HEK293T (cell line): ENCODE measurements at regions not wholly inside any gene's neighbourhood (a gene's known extent, or its start where the extent isn't known, plus 50 kb on each side); places are given as distances from the start of the nearest gene placed in this dataset.

Experiments used
- CTCF ChIA-PET: fragments of 350-600 bp; formaldehyde crosslinking; extraction: SDS; loops from one replicate; lab custom pipeline; 2021; ENCODE audit warnings: antibody characterized with exemption, inconsistent platforms; lab: Yijun Ruan, JAX
- POLR2A ChIA-PET: fragments of 350-600 bp; formaldehyde crosslinking; extraction: SDS; loops from one replicate; lab custom pipeline; 2020; ENCODE audit warnings: antibody characterized with exemption, inconsistent platforms; lab: Yijun Ruan, JAX
- DNase-seq: peaks from one replicate; pipeline ENCODE4 v3.0.0; 2012; ENCODE audit warnings: mixed read lengths; ENCODE audit errors: extremely low spot score
- ARNT ChIP-seq: fragments of 450-650 bp; IDR thresholded peaks from 2 replicates; pipeline ENCODE4 v1.6.1; 2017; ENCODE audit warnings: mild to moderate bottlenecking
- BHLHE40 ChIP-seq: fragments of 450-650 bp; IDR thresholded peaks from 2 replicates; pipeline ENCODE4 v1.6.1; 2016; ENCODE audit warnings: mild to moderate bottlenecking, moderate library complexity, borderline replicate concordance
- CTBP1 ChIP-seq: fragments of 450-650 bp; IDR thresholded peaks from 2 replicates; pipeline ENCODE4 v1.6.1; 2016; ENCODE audit warnings: borderline replicate concordance
- ELF4 ChIP-seq: fragments of 450-650 bp; IDR thresholded peaks from 2 replicates; pipeline ENCODE4 v1.6.1; 2017; ENCODE audit warnings: antibody characterized with exemption
- FOXA1 ChIP-seq: fragments of 450-650 bp; IDR thresholded peaks from 2 replicates; pipeline ENCODE4 v1.6.1; 2016; ENCODE audit warnings: mild to moderate bottlenecking
- FOXK2 ChIP-seq: fragments of 450-650 bp; IDR thresholded peaks from 2 replicates; pipeline ENCODE4 v1.6.1; 2016; ENCODE audit warnings: mild to moderate bottlenecking
- FOXM1 ChIP-seq: fragments of 450-650 bp; IDR thresholded peaks from 2 replicates; pipeline ENCODE4 v1.6.1; 2017; ENCODE audit warnings: mild to moderate bottlenecking, borderline replicate concordance
- HDGF ChIP-seq: fragments of 450-650 bp; IDR thresholded peaks from 2 replicates; pipeline ENCODE4 v1.6.1; 2017; ENCODE audit warnings: antibody characterized with exemption, borderline replicate concordance
- L3MBTL2 ChIP-seq: fragments of 450-650 bp; conservative IDR thresholded peaks from 2 replicates; pipeline ENCODE4 v1.6.1; 2016; ENCODE audit warnings: mild to moderate bottlenecking
- LEF1 ChIP-seq: fragments of 450-650 bp; IDR thresholded peaks from 2 replicates; pipeline ENCODE4 v1.6.1; 2017; ENCODE audit warnings: mild to moderate bottlenecking, borderline replicate concordance
- NFRKB ChIP-seq: fragments of 450-650 bp; IDR thresholded peaks from 2 replicates; pipeline ENCODE4 v1.6.1; 2016; ENCODE audit warnings: mild to moderate bottlenecking, moderate library complexity
- SP1 ChIP-seq: fragments of 450-650 bp; IDR thresholded peaks from 2 replicates; pipeline ENCODE4 v1.6.1; 2017
- SUZ12 ChIP-seq: fragments of 450-650 bp; IDR thresholded peaks from 2 replicates; pipeline ENCODE4 v1.6.1; 2016; ENCODE audit warnings: mild to moderate bottlenecking
- TARDBP ChIP-seq: fragments of 450-650 bp; IDR thresholded peaks from 2 replicates; pipeline ENCODE4 v1.6.1; 2016
- ZNF384 ChIP-seq: fragments of 450-650 bp; IDR thresholded peaks from 2 replicates; pipeline ENCODE4 v1.6.1; 2016
- TF ChIP-seq, protein P1 (sequence below): fragments of 450-650 bp; IDR thresholded peaks from 2 replicates; pipeline ENCODE4 v1.6.1; 2016

DNA sequence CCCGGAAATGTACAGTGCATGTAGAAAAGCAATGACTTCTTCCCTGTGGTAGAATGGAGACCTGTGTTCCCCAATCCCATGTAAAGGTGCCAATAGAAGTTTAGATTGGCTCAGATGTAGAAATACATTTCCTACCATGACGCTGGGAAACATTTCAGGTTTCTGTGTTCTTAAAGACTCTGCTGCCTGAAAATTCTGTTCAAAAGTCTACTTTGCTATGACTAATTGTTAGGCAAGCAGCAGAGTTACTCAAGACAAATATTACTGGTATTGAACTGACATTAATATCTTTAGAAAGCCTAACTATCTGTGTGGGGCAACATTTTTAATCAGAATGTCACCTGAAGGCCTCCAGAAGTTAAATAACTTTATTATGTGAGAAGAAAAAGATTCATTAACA is 75.5 kb upstream of the ELL2 start:
- CTCF ChIA-PET: no interaction called here
- no peak for TF ChIP-seq NFRKB
- TF ChIP-seq L3MBTL2: no peak
- no peak for TF ChIP-seq ELF4
- no peak for TF ChIP-seq ARNT
- no peak for TF ChIP-seq BHLHE40
- TF ChIP-seq FOXM1: no peak
- TF ChIP-seq SUZ12: no peak
- TF ChIP-seq FOXK2: no peak
- no peak for TF ChIP-seq FOXA1
- no peak for DNase-seq
- POLR2A ChIA-PET: no interaction called here

DNA sequence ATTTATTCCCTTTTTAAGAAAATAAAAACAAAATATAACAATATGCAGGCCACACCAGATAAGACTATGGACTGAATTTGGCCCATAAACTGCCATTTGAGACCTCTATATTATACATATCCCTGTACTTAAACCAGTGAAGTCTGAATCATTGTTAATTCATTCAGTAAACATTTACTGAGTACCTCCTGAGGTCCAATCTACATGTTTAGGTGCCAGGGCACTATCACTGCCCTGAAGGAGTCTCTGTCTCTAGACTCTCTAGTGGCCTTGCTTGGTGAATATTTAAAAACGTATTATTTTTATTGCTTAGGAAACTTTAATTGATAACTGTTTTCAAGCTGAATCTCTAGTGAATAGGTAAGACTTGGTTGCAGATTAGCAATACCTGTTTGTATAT is 74.7 kb upstream of the ELL2 start:
- ChIA-PET POLR2A (interaction anchor here (1.0 kb wide), 1 partner anchor 11 kb away, joined by 3 read pairs; no protein-coding TSS in a partner anchor), CTCF (no interaction called here)
- no peak for DNase-seq

DNA sequence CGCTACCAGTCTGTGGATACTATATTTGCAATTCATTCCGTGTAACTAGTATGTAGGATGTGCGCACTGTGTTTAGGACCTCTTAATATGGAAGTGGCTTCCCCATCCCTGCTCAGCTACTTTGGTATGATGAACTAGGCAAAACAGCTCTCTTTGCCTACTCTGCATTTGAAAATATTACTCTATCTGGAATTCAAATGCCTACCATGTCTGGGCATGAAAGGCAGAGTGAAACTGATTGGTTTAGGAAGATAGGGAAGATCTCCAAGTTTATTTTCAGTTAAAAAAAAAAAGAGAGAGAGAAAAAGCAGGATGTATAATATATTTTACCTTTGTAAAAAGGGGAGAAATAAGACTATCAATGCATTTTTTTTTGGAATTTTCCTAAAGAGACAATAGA is 74.1 kb upstream of the ELL2 start:
- CTCF ChIA-PET: no interaction called here
- POLR2A ChIA-PET: interaction anchor here (1.0 kb wide), 1 partner anchor 11 kb away, joined by 3 read pairs; no protein-coding TSS in a partner anchor
- TF ChIP-seq FOXA1 (no peak), ARNT (no peak), L3MBTL2 (no peak), TARDBP (no peak), HDGF (no peak), ZNF384 (no peak), CTBP1 (no peak), ELF4 (no peak), NFRKB (no peak), SUZ12 (no peak), FOXK2 (no peak), BHLHE40 (no peak), FOXM1 (no peak), SP1 (no peak), LEF1 (no peak)
- TF ChIP-seq, protein P1, sequence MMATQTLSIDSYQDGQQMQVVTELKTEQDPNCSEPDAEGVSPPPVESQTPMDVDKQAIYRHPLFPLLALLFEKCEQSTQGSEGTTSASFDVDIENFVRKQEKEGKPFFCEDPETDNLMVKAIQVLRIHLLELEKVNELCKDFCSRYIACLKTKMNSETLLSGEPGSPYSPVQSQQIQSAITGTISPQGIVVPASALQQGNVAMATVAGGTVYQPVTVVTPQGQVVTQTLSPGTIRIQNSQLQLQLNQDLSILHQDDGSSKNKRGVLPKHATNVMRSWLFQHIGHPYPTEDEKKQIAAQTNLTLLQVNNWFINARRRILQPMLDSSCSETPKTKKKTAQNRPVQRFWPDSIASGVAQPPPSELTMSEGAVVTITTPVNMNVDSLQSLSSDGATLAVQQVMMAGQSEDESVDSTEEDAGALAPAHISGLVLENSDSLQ: no peak
- no peak for DNase-seq

More for the DNA sequence above, 74.7 kb upstream of the ELL2 start:
- TF ChIP-seq ARNT (no peak), FOXM1 (no peak), L3MBTL2 (no peak), ZNF384 (no peak), FOXK2 (no peak), CTBP1 (no peak), LEF1 (no peak), TARDBP (no peak), HDGF (no peak), FOXA1 (no peak), BHLHE40 (no peak), NFRKB (no peak), SUZ12 (no peak), SP1 (no peak), ELF4 (no peak)
- TF ChIP-seq, protein P1: no peak

DNA sequence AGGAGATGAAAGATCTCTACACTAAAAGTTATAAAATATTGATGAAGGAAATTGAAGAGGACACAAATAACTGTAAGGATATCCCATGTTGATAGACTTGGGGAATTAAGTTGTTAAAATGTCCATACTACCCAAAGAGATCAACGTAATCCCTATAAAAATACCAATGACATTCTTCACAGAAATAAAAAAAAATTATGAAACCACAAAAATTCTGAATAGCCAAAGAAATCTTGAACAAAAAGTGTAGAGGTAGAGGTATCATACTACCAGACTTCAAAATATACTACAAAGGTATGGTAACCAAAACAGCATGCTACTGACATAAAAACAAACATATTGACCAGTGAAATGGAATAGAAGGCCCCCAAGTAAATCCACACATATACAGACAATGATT is 71.5 kb upstream of the ELL2 start:
- no peak for TF ChIP-seq FOXM1
- TF ChIP-seq CTBP1: no peak
- no peak for TF ChIP-seq FOXA1
- TF ChIP-seq FOXK2: no peak
- TF ChIP-seq, protein P1: no peak
- TF ChIP-seq HDGF: no peak
- ChIA-PET CTCF (no interaction called here), POLR2A (no interaction called here)
- DNase-seq: no peak

DNA sequence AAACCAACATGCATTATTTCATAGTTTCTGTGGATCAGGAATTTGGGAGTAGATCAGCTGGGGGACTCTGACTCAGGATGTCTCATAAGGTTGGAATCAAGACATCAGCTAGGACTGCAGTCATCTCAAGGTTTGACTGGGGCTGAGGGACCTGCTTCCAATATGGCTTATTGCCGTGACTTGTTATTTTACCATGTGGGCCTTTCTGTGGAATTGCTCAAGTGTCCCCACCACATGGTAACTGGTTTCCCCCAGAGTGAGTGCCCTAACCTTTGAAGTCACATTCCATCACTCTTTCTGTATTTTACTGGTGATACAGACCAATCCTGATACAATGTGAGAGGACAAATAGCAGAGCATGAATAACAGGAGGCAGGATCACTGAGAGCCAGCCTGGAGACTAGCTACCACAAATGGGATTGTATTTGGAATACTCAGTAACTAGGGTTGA is 70.2 kb upstream of the ELL2 start:
- no peak for DNase-seq
- TF ChIP-seq SP1 (no peak), LEF1 (no peak), NFRKB (no peak), HDGF (no peak), FOXK2 (no peak), ELF4 (no peak), SUZ12 (no peak), ZNF384 (no peak), CTBP1 (no peak), BHLHE40 (no peak), FOXM1 (no peak), TARDBP (no peak), FOXA1 (no peak), L3MBTL2 (no peak), ARNT (no peak)
- TF ChIP-seq, protein P1: no peak
- ChIA-PET CTCF (no interaction called here), POLR2A (no interaction called here)
